RKO (cell line): ENCODE measurements at regions not wholly inside any gene's neighbourhood (a gene's known extent, or its start where the extent isn't known, plus 50 kb on each side); places are given as distances from the start of the nearest gene placed in this dataset.
A peak's percentile ranks its signal among the peaks of the same experiment; 100 is the strongest.
"Not testable (repeated sequence)": the region's sequence is repeated elsewhere in the genome, so short reads cannot be mapped to it uniquely, and the experiment has no call there.

Experiments
- DNase-seq: peaks from one replicate; pipeline ENCODE4 v3.0.0-alpha.2; 2016; ENCODE audit warnings: low spot score

GRCh38 chr15:35282965-35283496 is 197.9 kb upstream of the NANOGP8 start:
- DNase-seq = no peak

- DNase-seq = peak; percentile 30
Measured at GRCh38 chr15:35281515-35281914, 196.4 kb upstream of the NANOGP8 start.

GRCh38 chr15:35279811-35280210 is 194.7 kb upstream of the NANOGP8 start:
- DNase-seq = no peak

DNA sequence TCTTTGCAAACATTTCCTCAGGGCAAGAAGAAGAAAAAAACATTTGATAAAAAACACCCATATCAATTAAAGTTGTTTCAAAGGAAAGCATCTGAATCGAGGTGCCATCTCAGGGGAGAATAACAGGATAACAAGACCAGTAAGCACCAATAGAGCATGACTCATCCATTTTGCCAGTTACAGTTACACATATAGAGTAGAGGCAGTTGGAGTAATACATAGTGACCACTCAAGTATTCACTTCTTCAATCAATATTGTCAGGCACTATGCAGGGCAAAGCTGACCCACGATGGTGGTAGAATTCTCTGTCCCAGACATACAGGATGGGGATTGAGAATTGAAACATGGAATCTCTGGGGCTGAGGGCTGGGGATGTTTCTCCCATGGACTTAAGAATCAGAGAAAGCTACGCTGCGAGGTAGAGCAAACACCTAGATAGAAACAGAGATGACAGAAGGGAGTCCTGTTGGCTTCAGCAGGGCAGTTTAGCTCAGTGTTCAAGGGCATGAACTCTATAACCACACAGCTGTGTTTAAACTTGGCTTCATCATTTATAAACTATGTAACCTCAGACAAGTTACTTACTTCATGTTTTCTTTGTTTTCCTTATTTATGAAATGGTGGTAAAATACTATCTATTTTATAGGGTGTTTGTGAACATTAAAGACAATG is 186.4 kb upstream of the NANOGP8 start:
- peak; percentile 21 for DNase-seq

GRCh38 chr15:35260941-35261340 is 175.8 kb upstream of the NANOGP8 start:
- DNase-seq = no peak

DNA sequence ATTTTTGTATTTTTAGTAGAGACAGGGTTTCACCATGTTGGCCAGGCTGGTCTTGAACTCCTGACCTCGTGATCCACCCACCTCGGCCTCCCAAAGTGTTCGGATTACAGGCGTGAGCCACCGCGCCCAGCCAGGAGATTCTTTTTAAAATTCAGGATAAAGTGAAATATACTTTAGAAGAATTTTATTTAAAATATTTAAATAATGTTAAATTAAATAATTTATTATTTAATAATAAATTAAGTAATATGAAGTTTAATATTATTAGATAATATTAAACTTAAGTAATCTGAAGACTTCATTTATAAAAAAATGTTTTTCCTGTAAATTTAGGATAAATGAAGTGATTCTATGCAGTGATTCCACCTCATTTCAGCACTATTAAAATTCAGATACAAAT is 175.2 kb upstream of the NANOGP8 start:
- not testable (repeated sequence) for DNase-seq

DNA sequence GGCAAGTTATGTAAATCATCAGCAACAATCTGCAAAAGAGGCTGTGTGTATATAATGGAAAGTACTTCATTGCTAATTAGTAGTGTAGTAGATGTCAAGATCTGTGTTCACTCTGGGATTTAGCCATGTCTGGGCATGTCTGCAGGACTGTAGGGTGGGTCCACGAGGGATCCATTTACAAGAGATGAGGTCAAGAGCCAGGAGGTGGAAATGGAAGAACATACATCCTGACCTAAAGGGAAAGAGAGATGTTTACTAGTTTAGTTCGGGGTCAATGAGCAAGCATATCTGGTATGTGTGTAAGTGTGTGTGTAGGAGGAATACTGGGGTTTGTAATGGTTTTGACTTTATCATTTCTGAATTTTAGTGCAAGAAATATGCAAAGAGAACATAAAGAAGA is 171.5 kb upstream of the NANOGP8 start:
- DNase-seq = no peak

GRCh38 chr15:35256141-35256540 is 171.0 kb upstream of the NANOGP8 start:
- no peak for DNase-seq

DNA sequence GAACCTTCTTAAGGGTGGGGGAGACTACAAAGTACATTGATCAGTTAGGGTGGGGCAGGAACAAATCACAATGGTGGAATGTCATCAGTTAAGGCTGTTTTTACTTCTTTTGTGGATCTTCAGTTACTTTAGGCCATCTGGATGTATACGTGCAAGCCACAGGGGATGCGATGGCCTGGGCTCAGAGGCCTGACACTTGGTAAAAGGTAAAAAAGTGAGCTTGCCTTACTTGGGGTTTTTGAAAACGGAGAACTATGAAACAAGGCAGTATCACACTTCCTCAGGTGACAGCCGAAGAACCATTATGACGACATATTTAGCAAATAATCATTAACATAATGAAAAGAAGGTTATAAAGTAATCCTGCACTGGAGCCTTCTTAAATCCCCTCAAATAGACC is 169.8 kb upstream of the NANOGP8 start:
- not testable (repeated sequence) for DNase-seq

DNA sequence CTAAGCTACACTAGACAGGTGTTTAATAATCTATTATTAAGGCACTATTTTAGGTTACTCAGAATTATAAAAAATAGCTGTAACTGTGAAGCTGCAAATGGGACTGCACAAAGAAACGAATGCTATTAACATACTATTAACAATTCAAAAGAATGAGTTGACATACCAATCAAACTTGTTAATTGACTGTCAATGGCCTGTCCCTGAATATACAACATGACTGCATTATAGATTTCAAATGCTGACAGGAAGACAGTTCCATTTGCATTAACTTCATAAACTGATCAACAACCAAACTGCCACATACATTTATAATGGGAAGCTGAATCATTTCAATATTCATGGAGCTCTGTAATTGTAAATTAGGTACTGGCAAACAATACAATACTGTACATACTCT is 169.0 kb upstream of the NANOGP8 start:
- DNase-seq = no peak

GRCh38 chr15:35252351-35252865 is 167.3 kb upstream of the NANOGP8 start:
- no peak for DNase-seq

DNA sequence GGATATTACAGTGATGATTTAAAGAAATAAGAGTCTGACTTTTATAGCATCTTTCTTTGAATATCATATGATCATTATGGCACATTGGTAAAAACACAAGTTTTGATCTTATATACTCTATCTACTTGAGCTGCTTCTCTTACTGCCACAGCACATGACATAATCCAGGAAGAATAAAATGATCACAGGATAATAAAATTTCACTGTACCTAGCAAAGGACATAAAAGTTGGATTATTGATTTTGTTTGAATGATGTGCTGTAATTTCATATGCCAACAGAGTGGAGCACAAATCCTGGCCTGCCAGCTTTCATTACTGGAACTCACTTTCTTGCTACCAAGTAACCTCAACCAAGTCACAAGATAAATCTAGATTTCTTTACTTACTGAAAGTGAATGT is 162.1 kb upstream of the NANOGP8 start:
- DNase-seq = no peak

- no peak for DNase-seq
Measured at GRCh38 chr15:35246451-35246850, 161.4 kb upstream of the NANOGP8 start.

DNA sequence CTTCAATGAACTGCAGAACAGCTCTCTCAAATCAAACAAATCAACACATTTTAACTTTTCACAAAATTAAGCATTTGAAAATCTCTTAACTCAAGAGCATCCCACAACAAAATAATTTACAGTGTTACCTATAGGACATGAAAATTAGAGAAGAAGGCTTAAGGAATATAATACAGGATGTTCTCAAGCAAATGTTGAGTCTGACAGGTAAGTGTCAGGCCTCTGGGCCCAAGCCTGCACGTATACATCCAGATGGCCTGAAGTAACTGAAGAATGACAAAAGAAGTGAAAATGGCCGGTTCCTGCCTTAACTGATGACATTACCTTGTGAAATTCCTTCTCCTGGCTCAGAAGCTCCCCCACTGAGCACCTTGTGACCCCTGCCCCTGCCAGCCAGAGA is 160.6 kb upstream of the NANOGP8 start:
- not testable (repeated sequence) for DNase-seq

GRCh38 chr15:35244227-35244626 is 159.1 kb upstream of the NANOGP8 start:
- no peak for DNase-seq

- DNase-seq = no peak
Measured at GRCh38 chr15:35243758-35244157, 158.7 kb upstream of the NANOGP8 start.

DNA sequence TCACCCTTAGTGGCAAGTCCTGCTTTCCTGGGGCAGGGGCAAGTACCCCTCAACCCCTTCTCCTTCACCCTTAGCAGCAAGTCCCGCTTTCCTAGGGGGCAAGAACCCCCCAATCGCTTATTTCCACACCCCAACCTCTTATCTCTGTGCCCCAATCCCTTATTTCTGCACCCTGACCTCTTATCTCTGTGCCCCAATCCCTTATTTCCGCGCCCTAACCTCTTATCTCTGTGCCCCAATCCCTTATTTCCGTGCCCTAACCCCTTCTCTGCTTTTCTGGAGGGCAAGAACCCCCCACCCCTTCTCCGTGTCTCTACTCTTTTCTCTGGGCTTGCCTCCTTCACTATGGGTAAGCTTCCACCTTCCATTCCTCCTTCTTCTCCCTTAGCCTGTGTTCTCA is 154.6 kb upstream of the NANOGP8 start:
- DNase-seq = not testable (repeated sequence)

GRCh38 chr15:35238448-35238847 is 153.4 kb upstream of the NANOGP8 start:
- DNase-seq = not testable (repeated sequence)

- no peak for DNase-seq
Measured at GRCh38 chr15:35229085-35229484, 144.0 kb upstream of the NANOGP8 start.

DNA sequence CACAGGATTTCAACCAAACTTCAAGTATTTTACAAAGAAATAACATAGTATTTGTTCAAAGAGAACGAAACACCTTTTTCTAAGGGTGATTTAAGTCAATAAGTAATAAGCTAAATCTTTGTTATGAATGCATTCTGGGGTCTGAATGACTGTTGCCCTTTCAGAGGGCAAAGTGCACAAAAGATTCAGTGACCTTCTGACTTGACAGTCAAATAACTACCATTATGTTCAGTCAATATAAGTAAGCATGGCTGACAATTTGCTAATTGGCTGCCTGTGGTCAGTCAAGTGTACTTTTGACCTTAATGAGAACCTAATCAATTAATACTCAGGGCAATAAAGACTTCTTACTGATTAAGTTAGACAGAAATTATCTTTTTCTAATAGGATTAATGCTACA is 133.1 kb upstream of the NANOGP8 start:
- DNase-seq = no peak

- no peak for DNase-seq
Measured at GRCh38 chr15:35215093-35215492, 130.0 kb upstream of the NANOGP8 start.

DNA sequence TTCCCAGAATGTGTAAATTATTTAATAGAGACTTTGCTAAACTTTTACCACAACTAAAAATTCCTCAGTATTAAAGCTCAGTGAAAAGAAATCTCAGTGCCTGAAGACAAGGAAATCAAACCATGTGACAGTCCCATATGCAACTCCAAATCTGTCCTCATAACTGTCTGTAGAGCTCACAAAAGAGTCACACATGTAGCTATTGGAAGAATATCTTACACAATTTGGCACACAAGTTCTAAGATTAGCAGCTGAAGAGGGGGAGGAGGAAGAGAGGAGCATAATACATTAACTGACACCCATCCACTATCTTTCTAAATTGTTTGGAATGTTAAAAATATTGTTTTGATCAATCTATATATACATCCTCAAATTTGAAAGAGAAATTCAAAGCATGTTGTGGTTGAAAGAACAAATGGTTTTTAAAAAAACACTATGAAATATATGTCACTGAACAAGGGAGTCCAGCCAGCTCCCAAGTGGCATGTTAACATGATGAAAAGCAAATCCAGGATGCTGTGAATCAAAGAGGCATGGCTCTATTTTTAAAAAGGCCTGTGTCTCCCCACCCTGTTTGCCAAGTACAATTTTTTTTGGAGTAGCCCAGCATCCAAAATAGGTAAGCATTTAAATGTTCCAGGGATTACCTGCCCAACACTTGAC is 126.3 kb upstream of the NANOGP8 start:
- no peak for DNase-seq

DNA sequence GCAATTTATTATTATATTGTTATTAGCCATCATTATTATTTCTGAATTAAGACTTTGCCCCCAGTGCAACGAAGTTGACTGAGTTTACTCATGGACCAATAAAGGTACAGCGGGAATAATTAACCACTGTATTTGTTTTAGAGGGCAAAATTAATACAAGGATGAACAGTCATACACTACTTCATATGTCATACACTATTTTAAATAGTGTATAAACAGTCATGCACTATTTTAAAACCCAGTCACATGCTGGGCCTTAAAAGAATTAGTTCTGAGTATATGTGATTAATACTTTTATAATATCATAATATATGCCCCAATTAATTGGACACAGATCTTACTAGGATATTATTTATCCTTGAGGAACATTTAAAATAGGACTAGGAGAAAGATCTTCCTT is 125.3 kb upstream of the NANOGP8 start:
- no peak for DNase-seq
